PC-9 (cell line): ENCODE measurements at regions not wholly inside any gene's neighbourhood (a gene's known extent, or its start where the extent isn't known, plus 50 kb on each side); places are given as distances from the start of the nearest gene placed in this dataset.

Experiments
- BruUV-seq: library from RNA; stranded (reverse); fragments of 400-500 nt; replicated peaks from 2 replicates; lab custom pipeline; 2021; lab: Mats Ljungman, UMichigan
- CTCF ChIA-PET: fragments of 300-600 bp; sonication (Branson Sonifier 250); formaldehyde crosslinking; loops from one replicate; lab custom pipeline; 2022; ENCODE audit warnings: antibody characterized with exemption; lab: Charles Lee
- POLR2A ChIA-PET: fragments of 300-600 bp; sonication (Branson Sonifier 250); formaldehyde crosslinking; loops from one replicate; lab custom pipeline; 2022; ENCODE audit warnings: antibody characterized with exemption; ENCODE audit not compliant: unreplicated experiment; lab: Charles Lee
- DNase-seq, 2 experiments: peaks; one replicate each; pipeline versions ENCODE4 v3.0.0 to v3.0.0-alpha.2; 2015 to 2022; ENCODE audit warnings: mixed read lengths in 1 of 2
- H2AFZ ChIP-seq: fragments of 200-600 bp; sonication (generic); 2 replicates; pipeline ENCODE4 v1.8.1; 2017; ENCODE audit warnings: antibody characterized with exemption
- H3F3A ChIP-seq: fragments of 200-600 bp; sonication (generic); 2 replicates; pipeline ENCODE4 v1.8.1; 2017; ENCODE audit warnings: antibody characterized with exemption, mild to moderate bottlenecking, low read depth; ENCODE audit not compliant: insufficient read depth
- H3K27ac ChIP-seq: fragments of 200-600 bp; sonication (generic); 2 replicates; pipeline ENCODE4 v1.6.1; 2016; ENCODE audit warnings: mixed run types
- H3K27me3 ChIP-seq: fragments of 200-600 bp; sonication (generic); 2 replicates; pipeline ENCODE4 v1.6.1; 2016; ENCODE audit warnings: low read depth, mixed run types; ENCODE audit not compliant: insufficient read depth
- H3K36me3 ChIP-seq: fragments of 200-600 bp; sonication (generic); 2 replicates; pipeline ENCODE4 v1.6.1; 2016; ENCODE audit warnings: low read depth, mixed run types
- H3K4me1 ChIP-seq: fragments of 200-600 bp; sonication (generic); replicated peaks from 2 replicates; pipeline ENCODE4 v1.6.1; 2016; ENCODE audit warnings: mixed run types; ENCODE audit not compliant: insufficient read depth
- H3K4me2 ChIP-seq: fragments of 200-600 bp; sonication (generic); 2 replicates; pipeline ENCODE4 v1.6.1; 2017; ENCODE audit warnings: mixed run types
- H3K4me3 ChIP-seq: fragments of 200-600 bp; sonication (generic); 2 replicates; pipeline ENCODE4 v1.6.1; 2016; ENCODE audit warnings: mixed run types
- H3K79me2 ChIP-seq: fragments of 200-600 bp; sonication (generic); 2 replicates; pipeline ENCODE4 v1.6.1; 2017; ENCODE audit warnings: low read depth, mixed run types
- H3K9me2 ChIP-seq: fragments of 200-600 bp; sonication (generic); 2 replicates; pipeline ENCODE4 v1.8.1; 2017; ENCODE audit warnings: mild to moderate bottlenecking; ENCODE audit not compliant: insufficient read depth
- H3K9me3 ChIP-seq: fragments of 200-600 bp; sonication (generic); 2 replicates; pipeline ENCODE4 v1.8.1; 2016; ENCODE audit warnings: low read depth; ENCODE audit not compliant: insufficient read depth
- H4K20me1 ChIP-seq: fragments of 200-600 bp; sonication (generic); 2 replicates; pipeline ENCODE4 v1.8.1; 2017; ENCODE audit not compliant: insufficient read depth
- CTCF ChIP-seq: fragments of 200-600 bp; sonication (generic); conservative IDR thresholded peaks from 2 replicates; pipeline ENCODE4 v1.6.1; 2017; ENCODE audit warnings: mixed run types, antibody characterized with exemption, mild to moderate bottlenecking, moderate library complexity
- EZH2 ChIP-seq: fragments of 200-600 bp; sonication (generic); IDR thresholded peaks from 2 replicates; pipeline ENCODE4 v1.8.0; 2017; ENCODE audit warnings: antibody characterized with exemption, low read depth
- intact Hi-C: fragments of 100-400 bp; cut with micrococcal nuclease; formaldehyde crosslinking; loops from one replicate; pipeline ENCODE4 v1.10.0; 2022; ENCODE audit not compliant: unreplicated experiment

DNA sequence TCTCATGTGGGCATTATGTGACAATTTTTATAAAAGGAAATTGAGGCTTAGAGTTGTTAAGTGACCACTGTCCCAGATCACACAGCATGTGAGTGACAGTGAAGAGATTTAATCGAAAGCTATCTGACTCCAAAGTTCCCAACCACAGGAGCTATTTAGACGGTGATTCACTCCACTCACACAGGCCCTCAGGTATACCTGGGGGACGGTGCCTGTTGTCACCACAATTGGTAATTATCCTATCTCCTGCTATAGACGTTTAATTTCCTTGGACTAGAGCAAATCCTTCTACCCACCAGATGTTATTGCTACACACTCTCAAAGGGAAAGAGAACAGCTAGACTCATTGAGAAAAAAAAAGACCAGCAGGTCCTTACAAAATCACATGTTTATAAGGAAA, 145.5 kb downstream of the KLF6 start:
- peaks cover 42% of the 10 kb centered on the region for H3K4me1 ChIP-seq
- H2AFZ ChIP-seq = no peak overlapping the region
- H3K79me2 ChIP-seq = no peaks in the 10 kb centered on the region
- H3F3A ChIP-seq = peaks cover 40% of the 10 kb centered on the region
- no peak overlapping the region for H3K4me3 ChIP-seq
- no peaks in the 10 kb centered on the region for H3K36me3 ChIP-seq
- no peaks in the 10 kb centered on the region for H4K20me1 ChIP-seq
- ChIA-PET CTCF (no interaction called here), POLR2A (interaction anchor here (0.6 kb wide), 1 partner anchor 13 kb away, joined by 6 read pairs; no protein-coding TSS in a partner anchor)
- H3K27me3 ChIP-seq = no peaks in the 10 kb centered on the region
- intact Hi-C loops = loop anchor here (5.0 kb wide), 1 partner anchor 442 kb away; no protein-coding TSS in a partner anchor
- BruUV-seq = no TSS peak
- TF ChIP-seq CTCF = no peak
- TF ChIP-seq EZH2 = no peak
- no peaks in the 10 kb centered on the region for H3K9me2 ChIP-seq
- peak; percentile 42 to 84 for DNase-seq
- H3K9me3 ChIP-seq = no peaks in the 10 kb centered on the region
- H3K4me2 ChIP-seq = peak overlapping the region; percentile 31
- H3K27ac ChIP-seq = peak overlapping the region; percentile 60

DNA sequence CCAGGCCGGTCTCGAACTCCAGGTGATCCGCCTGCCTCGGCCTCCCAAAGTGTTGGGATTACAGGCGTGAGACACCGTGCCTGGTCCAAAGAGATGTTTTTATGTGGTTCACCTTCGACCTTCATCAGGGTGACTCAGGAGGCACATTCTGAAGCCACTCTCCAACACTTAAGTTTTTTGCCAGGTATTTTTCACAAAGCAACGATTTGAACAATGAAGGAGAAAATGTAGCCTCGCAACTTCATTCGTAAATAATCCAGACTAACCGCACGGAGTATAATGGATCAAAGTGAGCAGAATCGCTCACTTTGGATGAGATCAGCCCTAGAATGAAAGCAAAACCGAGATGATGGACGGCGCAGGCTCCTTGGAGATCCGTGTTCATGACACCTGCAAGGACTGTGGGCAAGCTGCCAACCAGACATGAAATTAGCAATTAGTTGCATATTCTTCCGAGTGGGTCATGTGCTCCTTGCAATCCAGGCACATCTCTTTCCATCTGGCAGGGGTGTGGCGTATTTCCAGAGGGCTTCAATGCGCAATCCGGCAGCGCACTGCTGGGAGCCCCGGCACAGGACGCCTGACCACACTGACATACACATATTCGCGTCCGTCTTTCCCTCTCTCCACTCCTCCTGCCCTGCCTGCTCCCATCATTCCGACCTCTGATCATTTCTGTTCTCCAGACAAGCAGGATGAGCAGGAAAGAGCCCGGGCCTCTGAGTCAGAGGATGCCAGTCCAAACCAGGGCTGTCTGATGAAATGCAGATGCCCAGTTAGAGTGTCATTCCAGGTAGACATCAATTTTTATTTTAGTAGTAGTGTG, 148.4 kb downstream of the KLF6 start:
- ChIA-PET POLR2A (interaction anchor here (0.9 kb wide), 1 partner anchor 876 kb away, joined by 7 read pairs; no protein-coding TSS in a partner anchor), CTCF (no interaction called here)
- Histone ChIP-seq H3F3A (peaks cover 49% of the 10 kb centered on the region), H3K4me3 (peak overlapping the region; percentile 50; the same call in 1 of the 2 replicates), H3K9me2 (no peaks in the 10 kb centered on the region), H3K27ac (peak overlapping the region; percentile 94), H3K36me3 (no peaks in the 10 kb centered on the region), H2AFZ (peak overlapping the region; percentile 42), H3K27me3 (no peaks in the 10 kb centered on the region), H4K20me1 (no peaks in the 10 kb centered on the region), H3K4me1 (peaks cover 58% of the 10 kb centered on the region), H3K4me2 (peak overlapping the region; percentile 69), H3K79me2 (no peaks in the 10 kb centered on the region), H3K9me3 (no peaks in the 10 kb centered on the region)
- peak; percentile 79 to 86 for DNase-seq
- TSS peak; percentile 68 for BruUV-seq
- TF ChIP-seq CTCF = no peak
- no peak for TF ChIP-seq EZH2
- intact Hi-C loops = loop anchor here (1.0 to 5.0 kb wide), 5 partner anchors 32 to 439 kb away; no protein-coding TSS in a partner anchor

- Histone ChIP-seq H4K20me1 (no peaks in the 10 kb centered on the region), H3K9me3 (no peaks in the 10 kb centered on the region), H3K27ac (peak overlapping the region; percentile 94), H2AFZ (peak overlapping the region; percentile 42; the same call in 1 of the 2 replicates), H3K79me2 (no peaks in the 10 kb centered on the region), H3K27me3 (no peaks in the 10 kb centered on the region), H3F3A (peaks cover 49% of the 10 kb centered on the region), H3K4me1 (peaks cover 63% of the 10 kb centered on the region), H3K36me3 (no peaks in the 10 kb centered on the region), H3K4me2 (peak overlapping the region; percentile 69), H3K4me3 (peak overlapping the region; percentile 50; the same call in 1 of the 2 replicates), H3K9me2 (no peaks in the 10 kb centered on the region)
- no TSS peak for BruUV-seq
- CTCF ChIA-PET = no interaction called here
- intact Hi-C loops = loop anchor here (1.0 to 5.0 kb wide), 6 partner anchors 33 to 438 kb away; no protein-coding TSS in a partner anchor
- POLR2A ChIA-PET = interaction anchor here (0.6 to 0.9 kb wide), 3 partner anchors 99 to 876 kb away, joined by 7 to 29 read pairs (median 8); no protein-coding TSS in a partner anchor
- TF ChIP-seq CTCF = no peak
- no peak for TF ChIP-seq EZH2
- peak; percentile 65 to 77 for DNase-seq
Measured at GRCh38 chr10:3635697-3636096, 149.3 kb downstream of the KLF6 start.
